K562 (cell line): ENCODE measurements at regions not wholly inside any gene's neighbourhood (a gene's known extent, or its start where the extent isn't known, plus 50 kb on each side); places are given as distances from the start of the nearest gene placed in this dataset.

Experiments used
- ATAC-seq: fragments of 200-7000 bp; cut with Tn5 transposase; 3 replicates; pipeline ENCODE4 v1.9.1; 2020; ENCODE audit warnings: moderate library complexity
- BruUV-seq: library from RNA; stranded (reverse); fragments of 400-500 nt; replicated peaks from 2 replicates; lab custom pipeline; 2021; lab: Mats Ljungman, UMichigan
- CTCF ChIA-PET: fragments of 300-600 bp; formaldehyde crosslinking; extraction: SDS; loops from one replicate; lab custom pipeline; 2021; ENCODE audit warnings: low intra/inter-chr PET ratio; lab: Yijun Ruan, JAX
- POLR2A ChIA-PET: fragments of 300-600, 350-650 bp; sonication (Branson Sonifier 250); formaldehyde crosslinking; extraction: SDS; loops from one replicate; lab custom pipeline; 2021; ENCODE audit warnings: antibody characterized with exemption, inconsistent platforms; lab: Yijun Ruan, JAX
- DNase-seq, 4 experiments: peaks; one replicate each; pipeline versions ENCODE4 v3.0.0 to v3.0.0-alpha.2; 2011 to 2018; ENCODE audit warnings: low spot score in 3 of 4, mixed read lengths in 3 of 4; ENCODE audit errors: extremely low read depth in 1 of 4
- FAIRE-seq: peaks from 2 replicates; lab custom pipeline; 2011; peaks lifted over from hg19 to GRCh38; lab: Jason Lieb, UNC
- H2AFZ ChIP-seq: 2 replicates; pipeline ENCODE4 v1.6.0; 2011; ENCODE audit warnings: low read depth, low read length, control low read depth, inconsistent platforms
- H3K27ac ChIP-seq: fragments of 200-600 bp; 3 replicates; pipeline ENCODE4 v1.8.0; 2011; ENCODE audit warnings: low read depth, mild to moderate bottlenecking, control low read depth, inconsistent platforms, low read length, moderate library complexity, mixed read lengths; ENCODE audit errors: extremely low read depth
- H3K27me3 ChIP-seq, 2 experiments: fragments of 300-600 bp in 1 of 2; 2 replicates in 1 of 2; 3 replicates in 1 of 2; pipeline versions ENCODE4 v1.6.0 to v1.8.0; 2011; ENCODE audit warnings: inconsistent platforms in 2 of 2, low read length in 2 of 2, mild to moderate bottlenecking in 1 of 2, mixed read lengths in 1 of 2, moderate library complexity in 1 of 2; ENCODE audit not compliant: control insufficient read depth in 2 of 2, insufficient read depth in 2 of 2
- H3K36me3 ChIP-seq: fragments of 300-600 bp; 3 replicates; pipeline ENCODE4 v1.8.0; 2011; ENCODE audit warnings: mild to moderate bottlenecking, low read length, inconsistent platforms; ENCODE audit not compliant: control insufficient read depth, insufficient read depth
- H3K4me1 ChIP-seq, 2 experiments: fragments of 200-600 bp in 1 of 2; replicated peaks in 1 of 2; 2 replicates in 1 of 2; 3 replicates in 1 of 2; pipeline versions ENCODE4 v1.5.1 to v1.8.0; 2011; ENCODE audit warnings: inconsistent platforms in 2 of 2, low read length in 2 of 2, mild to moderate bottlenecking in 1 of 2, mixed read lengths in 1 of 2, moderate library complexity in 1 of 2; ENCODE audit not compliant: control insufficient read depth in 2 of 2, insufficient read depth in 2 of 2
- H3K4me2 ChIP-seq: 2 replicates; pipeline ENCODE4 v1.6.1; 2011; ENCODE audit warnings: low read length, control low read depth, inconsistent platforms, mixed read lengths; ENCODE audit not compliant: insufficient read depth
- H3K4me3 ChIP-seq: fragments of 200-600 bp; sonication (generic), shearing (Covaris generic); 2 replicates; pipeline ENCODE4 v1.5.1; 2016; ENCODE audit warnings: control low read depth, inconsistent platforms
- H3K79me2 ChIP-seq: fragments of 200-600 bp; 3 replicates; pipeline ENCODE4 v1.8.0; 2011; ENCODE audit warnings: low read length, inconsistent platforms; ENCODE audit not compliant: control insufficient read depth, insufficient read depth
- H3K9ac ChIP-seq, 2 experiments: 2 replicates each; pipeline versions ENCODE4 v1.6.0 to v1.6.1; 2011; ENCODE audit warnings: low read depth in 2 of 2, low read length in 2 of 2, control low read depth in 1 of 2, inconsistent platforms in 1 of 2, mild to moderate bottlenecking in 1 of 2, mixed read lengths in 1 of 2; ENCODE audit not compliant: insufficient read depth in 1 of 2
- H3K9me1 ChIP-seq: one replicate; pipeline ENCODE4 v1.6.0; 2011; ENCODE audit warnings: inconsistent platforms, mild to moderate bottlenecking, low read length, moderate library complexity; ENCODE audit not compliant: control insufficient read depth, insufficient read depth
- H3K9me3 ChIP-seq: replicated peaks from 2 replicates; pipeline ENCODE4 v1.5.1; 2011; ENCODE audit warnings: low read depth, low read length, inconsistent platforms; ENCODE audit not compliant: control insufficient read depth, insufficient read depth
- H4K20me1 ChIP-seq: replicated peaks from 2 replicates; pipeline ENCODE4 v1.6.1; 2011; ENCODE audit warnings: low read length, inconsistent platforms, mixed read lengths; ENCODE audit not compliant: control insufficient read depth, insufficient read depth
- CBFB ChIP-seq: sonication (generic); formaldehyde crosslinking; IDR thresholded peaks from 2 replicates; pipeline ENCODE4 v1.4.0; 2020; ENCODE audit warnings: mild to moderate bottlenecking, missing genetic modification reagents
- CBX5 ChIP-seq: IDR thresholded peaks from 2 replicates; pipeline ENCODE4 v1.6.1; 2014; ENCODE audit warnings: low read depth, borderline replicate concordance
- CHD1 ChIP-seq: fragments of 200-600 bp; sonication (generic); IDR thresholded peaks from one replicate; pipeline ENCODE4 v1.6.1; 2012; ENCODE audit warnings: mild to moderate bottlenecking, moderate library complexity, low read length, inconsistent platforms
- CREM ChIP-seq: IDR thresholded peaks from 2 replicates; pipeline ENCODE4 v1.6.1; 2014; ENCODE audit warnings: antibody characterized with exemption, low read depth
- FOXA1 ChIP-seq: fragments of 450-650 bp; IDR thresholded peaks from 2 replicates; pipeline ENCODE4 v1.6.1; 2016; ENCODE audit warnings: mild to moderate bottlenecking, borderline replicate concordance
- HLTF ChIP-seq: fragments of 450-650 bp; IDR thresholded peaks from 2 replicates; pipeline ENCODE4 v1.6.1; 2016
- PYGO2 ChIP-seq: fragments of 450-650 bp; IDR thresholded peaks from 2 replicates; pipeline ENCODE4 v1.6.1; 2016; ENCODE audit warnings: mild to moderate bottlenecking, missing genetic modification characterization, moderate library complexity, missing compliant biosample characterization
- RBM15 ChIP-seq: fragments of 200-400 bp; formaldehyde crosslinking; IDR thresholded peaks from 2 replicates; pipeline ENCODE4 v1.6.1; 2018; ENCODE audit warnings: mild to moderate bottlenecking, low read length, moderate library complexity; ENCODE audit not compliant: insufficient read depth
- TCF7 ChIP-seq: sonication (generic); IDR thresholded peaks from 2 replicates; pipeline ENCODE4 v1.6.1; 2016; ENCODE audit warnings: antibody characterized with exemption, borderline replicate concordance
- WGBS: fragments of 100-300 bp; shearing (Covaris generic); methylation state at CpG from one replicate; pipeline ENCODE4 v1.1.6; 2016; ENCODE audit warnings: low coverage, mixed read lengths; ENCODE audit not compliant: insufficient coverage; ENCODE audit errors: missing lambda C conversion rate; 5-methylcytosine and 5-hydroxymethylcytosine counted together
- in situ Hi-C: fragments of 300-500 bp; cut with MboI; formaldehyde crosslinking; loops from 4 replicates; pipeline ENCODE4 v1.15.0; 2018; ENCODE audit warnings: inconsistent platforms, mixed read lengths
- intact Hi-C: fragments of 100-400 bp; cut with micrococcal nuclease; formaldehyde crosslinking; loops from 2 replicates; pipeline ENCODE4 v1.14.2; 2022
- TF ChIP-seq, protein P1 (sequence below): fragments of 250-450 bp; sonication (Bioruptor Pico); IDR thresholded peaks from 2 replicates; pipeline ENCODE4 v1.4.0; 2020; ENCODE audit warnings: mild to moderate bottlenecking, moderate library complexity

DNA sequence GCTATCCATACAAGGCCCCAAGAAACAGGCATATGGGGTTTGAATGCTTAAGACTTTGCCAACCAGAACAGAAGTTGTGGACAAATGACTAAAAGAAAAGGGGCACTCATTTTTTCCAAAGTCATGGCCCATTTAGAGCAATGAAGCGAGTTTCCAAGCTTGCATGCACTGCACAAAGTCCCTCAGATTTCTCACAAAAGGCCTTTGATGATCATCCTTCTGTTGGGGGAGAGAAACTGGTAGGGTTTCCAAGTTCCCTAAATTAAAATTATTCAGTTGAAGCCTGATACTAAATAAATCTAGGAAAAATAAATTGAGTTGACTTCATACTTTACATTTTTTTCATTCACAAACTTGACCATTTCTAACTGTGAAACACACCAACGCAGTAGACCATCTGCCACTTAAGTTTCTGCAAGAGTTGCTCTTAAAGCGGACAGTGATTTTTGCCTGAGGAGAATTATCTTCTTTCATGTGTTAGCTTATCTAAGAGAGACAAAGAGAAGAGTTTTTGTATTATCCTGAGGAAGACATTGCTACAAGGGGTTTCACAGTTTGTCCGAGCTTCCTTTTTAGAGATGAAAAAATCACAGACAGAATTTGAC is 139.2 kb downstream of the SEC16B start (continued):
- TF ChIP-seq, protein P1, sequence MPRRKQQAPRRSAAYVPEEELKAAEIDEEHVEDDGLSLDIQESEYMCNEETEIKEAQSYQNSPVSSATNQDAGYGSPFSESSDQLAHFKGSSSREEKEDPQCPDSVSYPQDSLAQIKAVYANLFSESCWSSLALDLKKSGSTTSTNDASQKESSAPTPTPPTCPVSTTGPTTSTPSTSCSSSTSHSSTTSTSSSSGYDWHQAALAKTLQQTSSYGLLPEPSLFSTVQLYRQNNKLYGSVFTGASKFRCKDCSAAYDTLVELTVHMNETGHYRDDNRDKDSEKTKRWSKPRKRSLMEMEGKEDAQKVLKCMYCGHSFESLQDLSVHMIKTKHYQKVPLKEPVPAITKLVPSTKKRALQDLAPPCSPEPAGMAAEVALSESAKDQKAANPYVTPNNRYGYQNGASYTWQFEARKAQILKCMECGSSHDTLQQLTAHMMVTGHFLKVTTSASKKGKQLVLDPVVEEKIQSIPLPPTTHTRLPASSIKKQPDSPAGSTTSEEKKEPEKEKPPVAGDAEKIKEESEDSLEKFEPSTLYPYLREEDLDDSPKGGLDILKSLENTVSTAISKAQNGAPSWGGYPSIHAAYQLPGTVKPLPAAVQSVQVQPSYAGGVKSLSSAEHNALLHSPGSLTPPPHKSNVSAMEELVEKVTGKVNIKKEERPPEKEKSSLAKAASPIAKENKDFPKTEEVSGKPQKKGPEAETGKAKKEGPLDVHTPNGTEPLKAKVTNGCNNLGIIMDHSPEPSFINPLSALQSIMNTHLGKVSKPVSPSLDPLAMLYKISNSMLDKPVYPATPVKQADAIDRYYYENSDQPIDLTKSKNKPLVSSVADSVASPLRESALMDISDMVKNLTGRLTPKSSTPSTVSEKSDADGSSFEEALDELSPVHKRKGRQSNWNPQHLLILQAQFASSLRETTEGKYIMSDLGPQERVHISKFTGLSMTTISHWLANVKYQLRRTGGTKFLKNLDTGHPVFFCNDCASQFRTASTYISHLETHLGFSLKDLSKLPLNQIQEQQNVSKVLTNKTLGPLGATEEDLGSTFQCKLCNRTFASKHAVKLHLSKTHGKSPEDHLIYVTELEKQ, result no peak
- no peak for TF ChIP-seq CREM
- no peak for TF ChIP-seq CBX5
- TF ChIP-seq CHD1, result no peak
- TF ChIP-seq RBM15, result no peak
- TF ChIP-seq CBFB, result no peak

- Histone ChIP-seq H3K9me1 (no peaks in the 10 kb centered on the region), H3K9ac (no peak overlapping the region), H3K27me3 (no peaks in the 10 kb centered on the region), H3K4me1 (no peaks in the 10 kb centered on the region), H3K4me2 (no peak overlapping the region), H3K4me3 (no peak overlapping the region), H4K20me1 (no peaks in the 10 kb centered on the region), H2AFZ (no peak overlapping the region), H3K9me3 (0 out of 2 replicates have a peak, but pooled peaks cover 1% of the 10 kb centered on the region), H3K27ac (no peak overlapping the region), H3K36me3 (no peaks in the 10 kb centered on the region), H3K79me2 (no peaks in the 10 kb centered on the region)
- ATAC-seq (no peak), DNase-seq (no peak), FAIRE-seq (no peak)
- intact Hi-C loops, result no loop called here
- TF ChIP-seq CHD1 (no peak), HLTF (no peak), TCF7 (no peak), PYGO2 (tag) (no peak), FOXA1 (no peak)
- in situ Hi-C loops, result no loop called here
- ChIA-PET CTCF (no interaction called here), POLR2A (no interaction called here)
- no TSS peak for BruUV-seq
- 0% methylated on average over 6 of the region's 6 CpGs for WGBS
These were observed 144.5 kb downstream of the SEC16B start for GRCh38 chr1:177825276-177825901.
